ENCODE measurements at regions not wholly inside any gene's neighbourhood (a gene's known extent, or its start where the extent isn't known, plus 50 kb on each side); places are given as distances from the start of the nearest gene placed in this dataset.

DNA sequence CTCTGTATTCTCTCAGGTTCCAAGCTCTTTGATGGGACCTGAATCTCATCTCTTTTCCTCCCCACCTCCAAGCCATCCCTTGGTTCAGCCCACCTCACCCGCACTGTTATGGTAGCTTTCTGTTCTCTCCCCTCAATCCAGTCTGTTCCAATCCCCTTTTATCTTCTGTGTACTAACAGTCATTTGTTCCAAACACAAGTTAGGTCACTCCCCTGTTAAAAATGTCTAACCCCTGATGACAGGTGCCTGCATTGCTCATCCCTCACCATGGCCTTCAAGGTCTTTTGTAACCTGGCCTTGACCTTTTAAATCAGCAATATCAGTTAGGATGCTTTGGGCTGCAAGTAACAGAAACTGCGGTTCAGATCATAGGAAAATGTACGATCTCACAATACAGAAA is 74.8 kb downstream of the CYP26A1 start:
- no peak overlapping the region for H3K14ac ChIP-seq (ENCODE audit: low read length in 2 of 2)
- peaks cover 31 to 32% of the 10 kb centered on the region in 2 experiments for H3K27me3 ChIP-seq (ENCODE audit: control insufficient read depth in 1 of 2, insufficient read depth in 1 of 2, low read length in 2 of 2)
- 90% methylated on average over 3 of the region's 3 CpGs for WGBS

DNA sequence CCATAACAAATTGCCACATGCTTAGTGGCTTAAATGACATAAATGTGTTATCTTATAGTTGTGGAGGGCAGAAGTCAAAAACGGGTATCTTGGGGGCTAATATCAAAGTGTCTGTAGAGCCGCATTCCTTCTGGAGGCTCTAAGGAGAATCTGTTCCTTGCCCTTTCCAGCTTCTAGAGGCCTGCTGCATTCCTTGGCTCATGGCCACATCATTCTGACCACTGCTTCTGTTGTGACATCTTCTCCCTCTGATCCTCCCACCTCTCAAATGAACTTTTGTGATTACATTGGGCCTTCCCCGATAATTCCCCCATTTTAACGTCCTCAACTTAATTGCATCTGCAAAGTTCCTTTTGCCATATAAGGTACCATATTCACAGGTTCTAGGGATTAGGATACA is 76.1 kb downstream of the CYP26A1 start:
- Histone ChIP-seq H3K27me3 (ENCODE audit: control insufficient read depth in 1 of 2, insufficient read depth in 1 of 2, low read length in 2 of 2) (peaks cover 21 to 29% of the 10 kb centered on the region in 2 experiments), H3K4ac (ENCODE audit: low read depth in 1 of 2, low read length in 2 of 2) (no peak overlapping the region), H3K18ac (ENCODE audit: low read depth in 1 of 2, low read length in 2 of 2) (no peak overlapping the region), H3K79me1 (replicated peaks; ENCODE audit: low read length, poor library complexity, severe bottlenecking) (no peaks in the 10 kb centered on the region), H3K14ac (ENCODE audit: low read length in 2 of 2) (no peak overlapping the region), H2BK5ac (ENCODE audit: low read depth, low read length, poor library complexity, severe bottlenecking) (no peak overlapping the region), H4K91ac (ENCODE audit: low read length) (no peak overlapping the region), H3K4me3 (ENCODE audit: insufficient read depth in 1 of 2, low read depth in 1 of 2, low read length in 2 of 2) (no peak overlapping the region), H2BK120ac (ENCODE audit: low read depth, low read length) (no peak overlapping the region), H4K8ac (ENCODE audit: low read length) (no peak overlapping the region), H3K27ac (ENCODE audit: low read length, poor library complexity, severe bottlenecking) (no peak overlapping the region), H3K4me2 (ENCODE audit: low read length, poor library complexity, severe bottlenecking) (no peak overlapping the region), H2AK5ac (ENCODE audit: low read length, severe bottlenecking) (no peak overlapping the region), H3K9ac (ENCODE audit: low read length) (no peak overlapping the region), H3K36me3 (ENCODE audit: control insufficient read depth in 1 of 2, insufficient read depth in 2 of 2, low read depth in 1 of 2, low read length in 2 of 2) (no peaks in the 10 kb centered on the region), H2BK12ac (ENCODE audit: low read length in 2 of 2) (no peak overlapping the region), H2AFZ (ENCODE audit: low read depth, low read length) (no peak overlapping the region), H2BK15ac (ENCODE audit: low read depth, poor library complexity, severe bottlenecking) (no peak overlapping the region), H3K9me3 (ENCODE audit: control insufficient read depth, low read length) (no peaks in the 10 kb centered on the region), H3K4me1 (ENCODE audit: control insufficient read depth, insufficient read depth, low read depth, low read length) (no peaks in the 10 kb centered on the region), H3K23ac (ENCODE audit: low read length in 2 of 2) (no peak overlapping the region)
- 81% methylated on average over 3 of the region's 4 CpGs for whole genome bisulfite sequencing
- no peak for DNase-seq

More for the DNA sequence above, 74.8 kb downstream of the CYP26A1 start:
- Histone ChIP-seq H3K4me1 (ENCODE audit: control insufficient read depth, insufficient read depth, low read depth, low read length) (no peaks in the 10 kb centered on the region), H2BK5ac (ENCODE audit: low read depth, low read length, poor library complexity, severe bottlenecking) (no peak overlapping the region), H4K8ac (ENCODE audit: low read length) (no peak overlapping the region), H2BK12ac (ENCODE audit: low read length in 2 of 2) (no peak overlapping the region), H3K23ac (ENCODE audit: low read length in 2 of 2) (no peak overlapping the region), H2BK120ac (ENCODE audit: low read depth, low read length) (no peak overlapping the region), H3K18ac (ENCODE audit: low read depth in 1 of 2, low read length in 2 of 2) (no peak overlapping the region), H3K27ac (ENCODE audit: low read length, poor library complexity, severe bottlenecking) (no peak overlapping the region), H4K91ac (ENCODE audit: low read length) (no peak overlapping the region), H3K36me3 (ENCODE audit: control insufficient read depth in 1 of 2, insufficient read depth in 2 of 2, low read depth in 1 of 2, low read length in 2 of 2) (no peaks in the 10 kb centered on the region), H3K79me1 (replicated peaks; ENCODE audit: low read length, poor library complexity, severe bottlenecking) (no peaks in the 10 kb centered on the region), H3K4me3 (ENCODE audit: insufficient read depth in 1 of 2, low read depth in 1 of 2, low read length in 2 of 2) (no peak overlapping the region), H2BK15ac (ENCODE audit: low read depth, poor library complexity, severe bottlenecking) (no peak overlapping the region), H3K9me3 (ENCODE audit: control insufficient read depth, low read length) (no peaks in the 10 kb centered on the region), H2AK5ac (ENCODE audit: low read length, severe bottlenecking) (no peak overlapping the region), H3K4me2 (ENCODE audit: low read length, poor library complexity, severe bottlenecking) (no peak overlapping the region), H3K4ac (ENCODE audit: low read depth in 1 of 2, low read length in 2 of 2) (no peak overlapping the region), H2AFZ (ENCODE audit: low read depth, low read length) (no peak overlapping the region), H3K9ac (ENCODE audit: low read length) (no peak overlapping the region)
- no peak for DNase-seq

DNA sequence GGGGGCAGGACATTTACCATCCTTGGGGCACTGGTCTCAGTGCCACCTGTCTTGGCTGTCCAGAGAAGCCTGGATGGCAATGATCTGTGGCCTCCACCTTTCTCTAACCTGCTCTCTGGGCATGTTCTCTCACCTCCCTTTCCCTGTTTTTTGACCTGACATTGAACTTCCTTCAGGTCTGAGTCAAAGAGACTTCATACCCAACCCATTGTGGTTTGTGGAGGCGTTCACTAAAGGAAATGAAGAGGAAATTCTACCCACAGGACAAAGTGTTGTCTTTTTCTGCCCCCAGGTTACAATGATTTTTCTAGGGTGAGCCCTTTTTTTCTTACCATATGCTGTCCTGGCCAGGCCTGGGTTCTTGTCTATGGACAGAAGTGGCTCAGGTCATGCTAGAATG is 76.6 kb downstream of the CYP26A1 start:
- WGBS: 80% methylated on average over 1 of the region's 1 CpG
- Histone ChIP-seq H3K27ac (ENCODE audit: low read length, poor library complexity, severe bottlenecking) (no peak overlapping the region), H3K4me3 (ENCODE audit: insufficient read depth in 1 of 2, low read depth in 1 of 2, low read length in 2 of 2) (no peak overlapping the region), H2AFZ (ENCODE audit: low read depth, low read length) (no peak overlapping the region), H2BK15ac (ENCODE audit: low read depth, poor library complexity, severe bottlenecking) (no peak overlapping the region), H3K14ac (ENCODE audit: low read length in 2 of 2) (no peak overlapping the region), H3K9me3 (ENCODE audit: control insufficient read depth, low read length) (no peaks in the 10 kb centered on the region), H2BK120ac (ENCODE audit: low read depth, low read length) (no peak overlapping the region), H3K27me3 (ENCODE audit: control insufficient read depth in 1 of 2, insufficient read depth in 1 of 2, low read length in 2 of 2) (peaks cover 20 to 29% of the 10 kb centered on the region in 2 experiments), H2AK5ac (ENCODE audit: low read length, severe bottlenecking) (no peak overlapping the region), H4K91ac (ENCODE audit: low read length) (no peak overlapping the region), H2BK12ac (ENCODE audit: low read length in 2 of 2) (no peak overlapping the region), H3K4me1 (ENCODE audit: control insufficient read depth, insufficient read depth, low read depth, low read length) (no peaks in the 10 kb centered on the region), H3K18ac (ENCODE audit: low read depth in 1 of 2, low read length in 2 of 2) (no peak overlapping the region), H3K4ac (ENCODE audit: low read depth in 1 of 2, low read length in 2 of 2) (no peak overlapping the region), H3K9ac (ENCODE audit: low read length) (no peak overlapping the region), H2BK5ac (ENCODE audit: low read depth, low read length, poor library complexity, severe bottlenecking) (no peak overlapping the region), H3K36me3 (ENCODE audit: control insufficient read depth in 1 of 2, insufficient read depth in 2 of 2, low read depth in 1 of 2, low read length in 2 of 2) (no peaks in the 10 kb centered on the region), H4K8ac (ENCODE audit: low read length) (no peak overlapping the region), H3K23ac (ENCODE audit: low read length in 2 of 2) (no peak overlapping the region), H3K4me2 (ENCODE audit: low read length, poor library complexity, severe bottlenecking) (no peak overlapping the region), H3K79me1 (replicated peaks; ENCODE audit: low read length, poor library complexity, severe bottlenecking) (no peaks in the 10 kb centered on the region)
- no peak for DNase-seq

DNA sequence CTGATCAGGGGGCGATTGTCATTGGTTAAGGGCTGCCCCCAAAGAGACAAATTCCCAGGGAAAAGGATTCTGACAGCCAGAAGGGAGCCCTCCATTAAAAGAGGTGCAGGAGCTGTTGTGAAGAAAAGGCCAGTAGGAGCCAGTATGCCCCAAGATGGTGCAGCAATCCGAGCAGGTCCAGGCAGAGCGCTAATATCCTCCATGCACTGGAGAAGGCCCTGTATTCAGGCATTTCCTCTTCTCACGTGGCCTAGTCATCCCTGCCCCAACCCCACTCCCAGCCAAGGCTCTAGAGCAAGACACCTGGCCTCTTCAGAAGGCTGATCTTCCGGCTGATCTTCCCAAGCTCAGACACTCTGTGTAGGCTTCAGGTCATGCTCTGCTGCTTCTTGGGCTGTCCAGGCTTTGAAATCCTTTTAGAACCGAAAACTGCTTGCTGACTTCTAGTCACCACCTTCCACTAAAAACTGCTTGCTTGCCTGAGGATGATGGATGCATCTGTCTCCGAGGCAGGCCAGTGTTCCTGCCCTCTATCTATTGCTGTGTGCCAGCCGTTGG is 77.4 kb downstream of the CYP26A1 start:
- Histone ChIP-seq H2BK12ac (ENCODE audit: low read length in 2 of 2) (no peak overlapping the region), H3K4ac (ENCODE audit: low read depth in 1 of 2, low read length in 2 of 2) (no peak overlapping the region), H3K4me2 (ENCODE audit: low read length, poor library complexity, severe bottlenecking) (no peak overlapping the region), H3K4me1 (ENCODE audit: control insufficient read depth, insufficient read depth, low read depth, low read length) (no peaks in the 10 kb centered on the region), H3K9ac (ENCODE audit: low read length) (no peak overlapping the region), H2AFZ (ENCODE audit: low read depth, low read length) (no peak overlapping the region), H3K79me1 (replicated peaks; ENCODE audit: low read length, poor library complexity, severe bottlenecking) (no peaks in the 10 kb centered on the region), H2AK5ac (ENCODE audit: low read length, severe bottlenecking) (no peak overlapping the region), H4K91ac (ENCODE audit: low read length) (no peak overlapping the region), H3K18ac (ENCODE audit: low read depth in 1 of 2, low read length in 2 of 2) (no peak overlapping the region), H3K9me3 (ENCODE audit: control insufficient read depth, low read length) (no peaks in the 10 kb centered on the region), H3K36me3 (ENCODE audit: control insufficient read depth in 1 of 2, insufficient read depth in 2 of 2, low read depth in 1 of 2, low read length in 2 of 2) (no peaks in the 10 kb centered on the region), H2BK120ac (ENCODE audit: low read depth, low read length) (no peak overlapping the region), H2BK15ac (ENCODE audit: low read depth, poor library complexity, severe bottlenecking) (no peak overlapping the region), H3K23ac (ENCODE audit: low read length in 2 of 2) (no peak overlapping the region), H3K4me3 (ENCODE audit: insufficient read depth in 1 of 2, low read depth in 1 of 2, low read length in 2 of 2) (no peak overlapping the region), H2BK5ac (ENCODE audit: low read depth, low read length, poor library complexity, severe bottlenecking) (no peak overlapping the region), H4K8ac (ENCODE audit: low read length) (no peak overlapping the region), H3K14ac (ENCODE audit: low read length in 2 of 2) (no peak overlapping the region), H3K27ac (ENCODE audit: low read length, poor library complexity, severe bottlenecking) (no peak overlapping the region), H3K27me3 (ENCODE audit: control insufficient read depth in 1 of 2, insufficient read depth in 1 of 2, low read length in 2 of 2) (peaks cover 14 to 27% of the 10 kb centered on the region in 2 experiments)
- no peak for DNase-seq
- WGBS: 87% methylated on average over 8 of the region's 8 CpGs

Measured in mesenchymal stem cell (in vitro differentiated cells and primary cell).